ENCODE measurements at regions not wholly inside any gene's neighbourhood (a gene's known extent, or its start where the extent isn't known, plus 50 kb on each side); places are given as distances from the start of the nearest gene placed in this dataset.

DNA sequence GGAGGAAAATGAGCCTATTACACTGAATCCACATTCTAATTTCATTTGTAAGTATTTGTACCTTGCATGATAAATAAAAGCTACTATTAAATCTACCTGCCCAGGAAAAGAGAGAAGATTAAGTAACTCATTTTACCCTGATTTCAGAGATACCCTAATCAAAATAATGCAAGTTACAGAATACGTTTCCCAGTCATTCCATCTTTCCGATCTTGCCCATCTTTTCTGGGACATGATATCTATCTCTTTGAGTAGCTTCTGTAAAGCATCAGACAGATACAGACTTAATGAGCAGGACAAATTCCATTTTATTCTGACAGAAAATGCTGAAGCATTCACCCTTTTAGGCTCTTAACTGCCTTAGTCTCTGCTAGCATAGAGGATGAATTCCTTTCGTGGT lies 56.6 kb downstream of the SPRY2 start:
- intact Hi-C loops (cut with DNase I), result no loop called here
- Histone ChIP-seq H3K9me3 (no peaks in the 10 kb centered on the region), H3K4me1 (no peaks in the 10 kb centered on the region), H3K27ac (no peak overlapping the region), H3K36me3 (no peaks in the 10 kb centered on the region), H3K27me3 (no peaks in the 10 kb centered on the region), H3K4me3 (no peak overlapping the region), H3K9ac (ENCODE audit: low read depth in 2 of 2, low read length in 2 of 2) (no peak overlapping the region)
- TF ChIP-seq, protein P1, sequence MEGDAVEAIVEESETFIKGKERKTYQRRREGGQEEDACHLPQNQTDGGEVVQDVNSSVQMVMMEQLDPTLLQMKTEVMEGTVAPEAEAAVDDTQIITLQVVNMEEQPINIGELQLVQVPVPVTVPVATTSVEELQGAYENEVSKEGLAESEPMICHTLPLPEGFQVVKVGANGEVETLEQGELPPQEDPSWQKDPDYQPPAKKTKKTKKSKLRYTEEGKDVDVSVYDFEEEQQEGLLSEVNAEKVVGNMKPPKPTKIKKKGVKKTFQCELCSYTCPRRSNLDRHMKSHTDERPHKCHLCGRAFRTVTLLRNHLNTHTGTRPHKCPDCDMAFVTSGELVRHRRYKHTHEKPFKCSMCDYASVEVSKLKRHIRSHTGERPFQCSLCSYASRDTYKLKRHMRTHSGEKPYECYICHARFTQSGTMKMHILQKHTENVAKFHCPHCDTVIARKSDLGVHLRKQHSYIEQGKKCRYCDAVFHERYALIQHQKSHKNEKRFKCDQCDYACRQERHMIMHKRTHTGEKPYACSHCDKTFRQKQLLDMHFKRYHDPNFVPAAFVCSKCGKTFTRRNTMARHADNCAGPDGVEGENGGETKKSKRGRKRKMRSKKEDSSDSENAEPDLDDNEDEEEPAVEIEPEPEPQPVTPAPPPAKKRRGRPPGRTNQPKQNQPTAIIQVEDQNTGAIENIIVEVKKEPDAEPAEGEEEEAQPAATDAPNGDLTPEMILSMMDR (IDR thresholded peaks at IDR 0.05), result no peak
- no peak for DNase-seq

GRCh38 chr13:80278706-80279105 lies 62.2 kb downstream of the SPRY2 start:
- Histone ChIP-seq H3K9me3 (no peaks in the 10 kb centered on the region), H3K27ac (no peak overlapping the region), H3K4me3 (no peak overlapping the region), H3K9ac (ENCODE audit: low read depth in 2 of 2, low read length in 2 of 2) (no peak overlapping the region), H3K36me3 (no peaks in the 10 kb centered on the region), H3K4me1 (no peaks in the 10 kb centered on the region), H3K27me3 (no peaks in the 10 kb centered on the region)
- intact Hi-C loops (cut with DNase I), result no loop called here
- TF ChIP-seq, protein P1 (IDR thresholded peaks at IDR 0.05), result no peak
- DNase-seq, result no peak

DNA sequence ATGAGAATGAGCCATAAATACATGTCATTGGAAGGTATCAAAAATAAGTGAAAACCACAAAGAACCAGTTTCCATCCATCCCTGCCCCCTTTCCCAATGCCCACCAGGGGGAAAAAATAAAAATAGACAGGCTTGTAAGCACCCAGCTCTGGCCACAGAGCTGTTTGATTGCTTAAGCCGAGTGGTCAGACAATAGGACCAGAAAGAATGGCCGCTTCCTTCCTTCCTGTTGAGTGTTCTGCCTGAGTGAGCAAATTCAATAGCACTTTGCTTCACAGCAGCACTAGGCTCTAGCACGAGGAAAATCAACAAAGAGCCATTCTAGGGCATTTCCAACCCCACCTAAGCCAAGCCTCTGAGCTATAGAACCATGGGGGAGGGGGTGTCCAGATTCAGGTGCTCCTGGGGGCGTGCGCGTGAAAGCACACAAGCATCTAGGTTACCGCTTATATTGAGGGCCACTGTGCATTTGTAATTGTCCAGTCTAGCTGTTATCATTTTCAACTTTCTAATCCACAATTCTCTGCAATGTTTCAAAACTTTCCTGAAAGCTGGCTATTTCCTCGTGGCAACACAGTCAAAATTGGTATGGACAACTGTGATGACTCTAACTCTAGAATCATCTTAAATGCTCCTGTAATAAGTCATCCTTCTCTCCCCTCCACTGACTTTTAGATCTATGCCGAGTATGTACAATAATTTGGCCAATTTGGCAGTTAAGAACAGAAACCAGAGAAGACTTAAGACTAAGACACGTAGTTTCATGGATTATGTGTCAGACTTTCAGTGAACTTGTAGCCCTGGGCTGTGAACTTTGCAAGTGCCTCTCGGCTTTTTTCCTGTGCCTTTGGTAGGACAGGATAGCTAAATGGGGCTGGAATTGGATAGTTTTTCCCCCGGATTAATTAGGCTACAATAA lies 64.3 kb downstream of the SPRY2 start:
- no peaks in the 10 kb centered on the region for H3K27me3 ChIP-seq
- H3K4me1 ChIP-seq, result no peaks in the 10 kb centered on the region
- no peak overlapping the region for H3K9ac ChIP-seq (ENCODE audit: low read depth in 2 of 2, low read length in 2 of 2)
- no peak for DNase-seq
- intact Hi-C loops (cut with DNase I), result no loop called here
- H3K4me3 ChIP-seq, result no peak overlapping the region
- H3K27ac ChIP-seq, result no peak overlapping the region
- H3K9me3 ChIP-seq, result no peaks in the 10 kb centered on the region
- H3K36me3 ChIP-seq, result no peaks in the 10 kb centered on the region
- TF ChIP-seq, protein P1 (IDR thresholded peaks at IDR 0.05), result no peak

DNA sequence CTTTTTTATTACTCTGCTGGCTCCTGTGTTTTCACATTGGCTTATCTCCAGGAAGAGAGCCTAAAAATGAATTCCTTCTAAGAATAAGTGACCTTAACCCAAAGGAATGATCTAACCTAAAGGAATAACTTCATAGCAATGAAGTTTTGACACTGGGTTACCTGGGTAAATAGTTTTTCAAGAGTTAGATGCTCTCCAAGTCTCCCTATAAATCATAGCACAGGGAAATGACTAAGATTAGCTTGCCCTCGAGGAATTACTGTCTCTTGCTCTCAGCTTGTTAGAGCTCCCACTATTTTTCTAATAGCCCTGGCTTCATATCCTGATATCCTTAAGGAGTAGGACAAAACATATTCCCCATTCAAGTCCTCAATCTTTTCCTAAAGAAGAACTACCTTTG lies 66.3 kb downstream of the SPRY2 start:
- no peak for DNase-seq

GRCh38 chr13:80273718-80274117 lies 67.2 kb downstream of the SPRY2 start:
- Histone ChIP-seq H3K9ac (ENCODE audit: low read depth in 2 of 2, low read length in 2 of 2) (no peak overlapping the region), H3K4me1 (no peaks in the 10 kb centered on the region), H3K9me3 (no peaks in the 10 kb centered on the region), H3K27ac (no peak overlapping the region), H3K4me3 (no peak overlapping the region), H3K36me3 (no peaks in the 10 kb centered on the region), H3K27me3 (no peaks in the 10 kb centered on the region)
- intact Hi-C loops (cut with DNase I), result no loop called here
- DNase-seq, result no peak
- TF ChIP-seq, protein P1 (IDR thresholded peaks at IDR 0.05), result no peak

More for the DNA sequence above, 66.3 kb downstream of the SPRY2 start:
- H3K9ac ChIP-seq (ENCODE audit: low read depth in 2 of 2, low read length in 2 of 2), result no peak overlapping the region
- H3K27ac ChIP-seq, result no peak overlapping the region
- intact Hi-C loops (cut with DNase I), result no loop called here
- TF ChIP-seq, protein P1 (IDR thresholded peaks at IDR 0.05), result no peak
- no peaks in the 10 kb centered on the region for H3K27me3 ChIP-seq
- H3K36me3 ChIP-seq, result no peaks in the 10 kb centered on the region
- H3K9me3 ChIP-seq, result no peaks in the 10 kb centered on the region
- no peaks in the 10 kb centered on the region for H3K4me1 ChIP-seq
- H3K4me3 ChIP-seq, result no peak overlapping the region

Data from colonic mucosa (tissue), 4 donors.